ENCODE measurements at regions not wholly inside any gene's neighbourhood (a gene's known extent, or its start where the extent isn't known, plus 50 kb on each side); places are given as distances from the start of the nearest gene placed in this dataset.
A peak's percentile ranks its signal among the peaks of the same experiment; 100 is the strongest.

GRCh38 chr7:156223935-156224832 is 411.9 kb upstream of the SHH start:
- DNase-seq (ENCODE audit: low read depth) = no peak

- no peak for DNase-seq (ENCODE audit: low read depth)
Observed at GRCh38 chr7:156222611-156223010, 410.3 kb upstream of the SHH start.

GRCh38 chr7:156222151-156222550 is 409.9 kb upstream of the SHH start:
- no peak for DNase-seq (ENCODE audit: low read depth)

- DNase-seq (ENCODE audit: low read depth) = no peak
Observed at GRCh38 chr7:156220701-156221100, 408.4 kb upstream of the SHH start.

- DNase-seq (ENCODE audit: low read depth) = peak; percentile 3
Observed at GRCh38 chr7:156220078-156220605, 407.9 kb upstream of the SHH start.

GRCh38 chr7:156219307-156220077 is 407.2 kb upstream of the SHH start:
- no peak for DNase-seq (ENCODE audit: low read depth)

- no peak for DNase-seq (ENCODE audit: low read depth)
Observed at GRCh38 chr7:156218544-156219306, 406.5 kb upstream of the SHH start.

- DNase-seq (ENCODE audit: low read depth) = no peak
Observed at GRCh38 chr7:156217803-156218202, 405.5 kb upstream of the SHH start.

- no peak for DNase-seq (ENCODE audit: low read depth)
Observed at GRCh38 chr7:156209087-156209486, 396.8 kb upstream of the SHH start.

- DNase-seq (ENCODE audit: low read depth) = no peak
Observed at GRCh38 chr7:156207306-156207705, 395.0 kb upstream of the SHH start.

- DNase-seq (ENCODE audit: low read depth) = no peak
Observed at GRCh38 chr7:156206174-156206573, 393.9 kb upstream of the SHH start.

GRCh38 chr7:156204820-156205219 is 392.6 kb upstream of the SHH start:
- DNase-seq (ENCODE audit: low read depth) = no peak

GRCh38 chr7:156203923-156204322 is 391.7 kb upstream of the SHH start:
- no peak for DNase-seq (ENCODE audit: low read depth)

- no peak for DNase-seq (ENCODE audit: low read depth)
Observed at GRCh38 chr7:156198277-156198676, 386.0 kb upstream of the SHH start.

GRCh38 chr7:156196649-156197048 is 384.4 kb upstream of the SHH start:
- no peak for DNase-seq (ENCODE audit: low read depth)

GRCh38 chr7:156195276-156195675 is 383.0 kb upstream of the SHH start:
- DNase-seq (ENCODE audit: low read depth) = no peak

- DNase-seq (ENCODE audit: low read depth) = no peak
Observed at GRCh38 chr7:156194813-156195212, 382.6 kb upstream of the SHH start.

GRCh38 chr7:156192921-156193320 is 380.7 kb upstream of the SHH start:
- peak; percentile 44 for DNase-seq (ENCODE audit: low read depth)

GRCh38 chr7:156191090-156191489 is 378.8 kb upstream of the SHH start:
- DNase-seq (ENCODE audit: low read depth) = no peak

- no peak for DNase-seq (ENCODE audit: low read depth)
Observed at GRCh38 chr7:156185076-156185475, 372.8 kb upstream of the SHH start.

- no peak for DNase-seq (ENCODE audit: low read depth)
Observed at GRCh38 chr7:156184164-156184563, 371.9 kb upstream of the SHH start.
